ACC112 (cell line): ENCODE measurements at regions not wholly inside any gene's neighbourhood (a gene's known extent, or its start where the extent isn't known, plus 50 kb on each side); places are given as distances from the start of the nearest gene placed in this dataset.
"Not testable (repeated sequence)": the region's sequence is repeated elsewhere in the genome, so short reads cannot be mapped to it uniquely, and the experiment has no call there.

Experiments
- H2AFZ ChIP-seq: fragments of 200-600 bp; sonication (generic); one replicate; pipeline ENCODE4 v1.6.0; 2017; ENCODE audit warnings: antibody characterized with exemption, low read length; ENCODE audit not compliant: unreplicated experiment
- H3K27ac ChIP-seq: fragments of 200-600 bp; sonication (generic); 2 replicates; pipeline ENCODE4 v1.5.1; 2014; ENCODE audit warnings: low read depth, mild to moderate bottlenecking, antibody characterized with exemption, low read length, moderate library complexity
- H3K27me3 ChIP-seq: fragments of 200-600 bp; sonication (generic); 2 replicates; pipeline ENCODE4 v1.6.1; 2014; ENCODE audit warnings: mild to moderate bottlenecking, antibody characterized with exemption, low read length, moderate library complexity, mixed read lengths; ENCODE audit not compliant: insufficient read depth
- H3K36me3 ChIP-seq: fragments of 200-600 bp; sonication (generic); 2 replicates; pipeline ENCODE4 v1.6.1; 2016; ENCODE audit warnings: mild to moderate bottlenecking, antibody characterized with exemption, low read length, moderate library complexity, mixed read lengths; ENCODE audit not compliant: insufficient read depth
- H3K4me1 ChIP-seq: fragments of 200-600 bp; sonication (generic); one replicate; pipeline ENCODE4 v1.6.1; 2016; ENCODE audit warnings: low read length, mixed read lengths; ENCODE audit not compliant: insufficient read depth, unreplicated experiment, control insufficient read depth
- H3K4me3 ChIP-seq: fragments of 200-600 bp; sonication (generic); 2 replicates; pipeline ENCODE4 v1.5.1; 2014; ENCODE audit warnings: mild to moderate bottlenecking, low read depth, low read length
- H3K79me2 ChIP-seq: fragments of 200-600 bp; sonication (generic); one replicate; pipeline ENCODE4 v1.6.0; 2016; ENCODE audit warnings: low read length; ENCODE audit not compliant: control insufficient read depth, unreplicated experiment, insufficient read depth

DNA sequence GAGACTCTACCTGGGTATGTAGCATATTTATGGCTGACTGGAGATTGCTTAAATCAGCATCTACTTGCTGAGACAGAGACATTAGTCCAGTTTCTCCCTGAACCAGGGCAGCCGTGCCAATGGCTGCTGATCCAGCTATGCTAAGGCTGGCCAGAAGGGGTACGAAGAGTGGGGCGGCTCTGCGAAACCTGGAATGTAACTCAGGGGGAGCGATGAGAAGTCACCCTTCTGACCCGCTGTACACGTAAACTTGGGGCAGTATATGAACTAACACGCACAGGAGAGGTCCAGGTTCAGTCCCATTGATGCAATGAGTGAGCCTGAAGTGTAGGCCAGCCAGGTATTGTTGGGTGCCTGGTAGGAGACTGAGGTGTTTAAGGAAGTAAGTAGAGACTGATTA is 73.7 kb downstream of the PRR15 start:
- H2AFZ ChIP-seq = no peak overlapping the region
- peaks cover 15% of the 10 kb centered on the region for H3K4me1 ChIP-seq
- no peaks in the 10 kb centered on the region for H3K79me2 ChIP-seq
- H3K27ac ChIP-seq = no peak overlapping the region
- H3K36me3 ChIP-seq = no peaks in the 10 kb centered on the region
- no peak overlapping the region for H3K4me3 ChIP-seq
- no peaks in the 10 kb centered on the region for H3K27me3 ChIP-seq

GRCh38 chr7:29638841-29639240 is 75.2 kb downstream of the PRR15 start:
- not testable (repeated sequence) for H3K36me3 ChIP-seq, H3K79me2 ChIP-seq, H3K27ac ChIP-seq, H2AFZ ChIP-seq, H3K4me3 ChIP-seq, H3K27me3 ChIP-seq
- H3K4me1 ChIP-seq = peaks cover 24% of the 10 kb centered on the region

GRCh38 chr7:29639386-29639785 is 75.8 kb downstream of the PRR15 start:
- no peaks in the 10 kb centered on the region for H3K36me3 ChIP-seq
- H3K27ac ChIP-seq = no peak overlapping the region
- H3K4me1 ChIP-seq = peaks cover 24% of the 10 kb centered on the region
- no peak overlapping the region for H2AFZ ChIP-seq
- H3K4me3 ChIP-seq = no peak overlapping the region
- H3K27me3 ChIP-seq = no peaks in the 10 kb centered on the region
- H3K79me2 ChIP-seq = no peaks in the 10 kb centered on the region

DNA sequence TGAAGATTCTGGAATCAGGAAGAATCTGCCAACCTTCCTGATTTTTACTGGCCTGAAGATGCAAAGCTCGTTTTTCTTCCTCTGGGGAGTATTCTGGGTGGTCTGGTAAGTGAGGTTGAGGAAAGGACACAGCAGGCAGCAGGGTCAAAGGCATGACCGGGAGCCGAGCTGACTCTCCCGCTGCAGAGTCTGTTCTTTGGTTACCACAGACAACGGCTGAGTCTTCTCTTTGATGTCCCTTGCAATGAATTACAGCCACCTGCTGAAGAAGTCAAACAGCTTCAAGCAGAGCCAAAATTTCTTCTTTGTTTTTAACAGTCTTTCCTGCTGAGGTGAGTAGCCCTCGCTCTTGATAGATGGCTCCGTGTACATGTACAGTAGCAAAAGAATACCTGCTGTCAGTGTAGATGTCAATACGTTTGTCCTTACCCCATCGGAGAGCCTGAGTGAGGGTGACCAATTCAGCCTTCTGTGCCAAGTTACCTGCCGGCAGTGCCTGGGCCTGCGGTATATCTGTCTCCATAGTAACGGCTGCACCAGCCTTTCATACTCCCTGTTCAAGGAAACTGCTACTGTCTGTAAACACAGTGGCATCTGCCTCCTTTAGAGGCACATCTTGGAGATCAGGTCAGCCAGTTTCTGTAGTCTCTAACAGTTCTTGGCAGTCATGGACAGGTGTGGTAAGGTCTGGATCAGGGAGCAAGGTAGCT is 76.4 kb downstream of the PRR15 start:
- Histone ChIP-seq H3K4me3 (no peak overlapping the region), H2AFZ (no peak overlapping the region), H3K4me1 (peaks cover 24% of the 10 kb centered on the region), H3K27me3 (no peaks in the 10 kb centered on the region), H3K27ac (no peak overlapping the region), H3K79me2 (no peaks in the 10 kb centered on the region), H3K36me3 (no peaks in the 10 kb centered on the region)

DNA sequence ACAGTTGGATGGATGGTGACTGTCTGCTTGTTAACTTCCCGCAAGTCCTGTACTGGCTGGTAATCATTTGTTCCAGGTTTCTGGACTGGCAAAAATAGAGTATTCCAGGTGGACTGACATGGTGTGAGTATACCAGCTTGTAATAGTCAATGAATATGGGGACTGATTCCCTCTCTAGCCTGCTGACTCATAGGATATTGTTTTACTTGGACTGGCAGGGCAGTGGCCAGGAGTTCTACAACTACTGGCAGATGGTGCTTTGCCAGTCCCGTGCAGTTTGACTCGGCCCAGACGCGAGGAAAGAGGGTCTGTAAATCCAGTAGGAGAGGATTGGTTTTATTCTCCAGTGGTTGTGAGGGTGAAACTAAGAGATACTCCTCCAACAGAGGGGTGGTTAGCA is 78.0 kb downstream of the PRR15 start:
- no peak overlapping the region for H3K27ac ChIP-seq
- H3K36me3 ChIP-seq = no peaks in the 10 kb centered on the region
- H3K79me2 ChIP-seq = no peaks in the 10 kb centered on the region
- H2AFZ ChIP-seq = no peak overlapping the region
- H3K27me3 ChIP-seq = no peaks in the 10 kb centered on the region
- peaks cover 24% of the 10 kb centered on the region for H3K4me1 ChIP-seq
- H3K4me3 ChIP-seq = no peak overlapping the region

DNA sequence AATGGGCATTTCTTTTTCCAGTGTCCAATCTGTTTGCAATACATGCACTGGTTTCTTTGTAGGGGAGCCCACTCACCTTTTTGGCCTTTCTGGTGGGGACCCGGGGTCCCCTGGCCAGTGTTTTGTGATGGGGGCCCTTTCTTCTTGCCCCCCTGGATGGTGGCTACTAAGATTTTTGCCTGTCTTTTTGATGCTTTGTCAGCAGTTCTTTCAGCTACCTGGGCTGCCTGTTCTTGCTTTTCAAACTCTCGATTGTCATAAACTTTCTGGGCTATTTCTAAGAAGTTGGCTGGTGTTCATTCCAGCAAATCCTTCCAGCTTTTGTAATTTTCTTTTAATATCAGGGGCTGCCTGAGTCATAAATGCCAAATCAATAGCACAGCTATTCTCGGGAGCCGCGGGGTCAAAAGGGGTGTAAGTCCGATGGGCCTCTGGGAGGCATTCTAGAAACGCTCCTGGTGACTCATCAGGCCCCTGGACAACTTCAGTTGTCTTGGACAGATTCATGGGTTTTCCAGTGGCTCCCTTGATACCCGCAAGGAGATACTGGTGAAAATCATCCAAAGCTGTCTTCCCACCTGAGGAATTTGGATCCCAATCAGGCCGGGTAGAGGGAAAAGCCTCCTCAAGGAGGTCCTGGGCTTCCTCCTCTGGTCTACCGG is 79.0 kb downstream of the PRR15 start:
- H3K36me3 ChIP-seq = no peaks in the 10 kb centered on the region
- H3K27ac ChIP-seq = no peak overlapping the region
- H2AFZ ChIP-seq = no peak overlapping the region
- H3K27me3 ChIP-seq = no peaks in the 10 kb centered on the region
- H3K79me2 ChIP-seq = no peaks in the 10 kb centered on the region
- no peak overlapping the region for H3K4me3 ChIP-seq
- H3K4me1 ChIP-seq = peaks cover 24% of the 10 kb centered on the region

- H3K27ac ChIP-seq = not testable (repeated sequence)
Measured at GRCh38 chr7:29646116-29646515, 82.5 kb downstream of the PRR15 start.

DNA sequence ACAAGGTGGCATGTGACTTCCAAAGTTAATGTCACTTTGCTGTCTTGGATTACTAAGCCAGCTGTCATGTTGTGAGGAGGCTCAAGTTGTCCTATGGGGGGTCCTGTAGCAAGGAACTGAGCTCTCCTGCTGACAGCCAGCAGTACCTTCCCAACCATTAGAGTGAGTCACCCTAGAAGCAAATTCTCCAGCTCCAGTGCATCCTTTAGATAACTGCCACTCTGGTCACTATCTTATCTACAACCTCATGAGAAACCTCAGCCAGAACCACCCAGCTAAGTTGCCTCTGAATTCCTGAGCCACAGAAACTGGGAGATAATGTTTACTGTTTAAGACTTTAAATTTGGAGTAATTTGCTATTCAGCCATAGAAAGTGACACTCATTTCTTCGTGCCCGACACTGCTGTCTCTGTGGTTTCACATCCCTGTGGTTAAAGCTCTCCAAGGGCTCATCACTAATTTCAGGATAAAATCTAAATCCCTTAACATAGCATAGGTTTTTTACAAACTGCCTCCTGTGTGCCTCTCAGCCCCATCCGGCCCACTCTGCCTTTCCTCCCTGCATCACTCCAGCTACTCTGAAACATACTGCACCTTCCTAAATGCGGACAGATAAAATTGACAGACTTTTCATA is 83.5 kb downstream of the PRR15 start:
- Histone ChIP-seq H3K4me1 (peaks cover 11% of the 10 kb centered on the region), H3K4me3 (no peak overlapping the region), H3K27ac (no peak overlapping the region), H3K36me3 (no peaks in the 10 kb centered on the region), H3K79me2 (no peaks in the 10 kb centered on the region), H3K27me3 (no peaks in the 10 kb centered on the region), H2AFZ (no peak overlapping the region)

More at GRCh38 chr7:29646116-29646515, 82.5 kb downstream of the PRR15 start:
- H3K4me3 ChIP-seq, H3K36me3 ChIP-seq, H3K79me2 ChIP-seq, H2AFZ ChIP-seq, H3K27me3 ChIP-seq: not testable (repeated sequence)
- H3K4me1 ChIP-seq = peaks cover 22% of the 10 kb centered on the region

DNA sequence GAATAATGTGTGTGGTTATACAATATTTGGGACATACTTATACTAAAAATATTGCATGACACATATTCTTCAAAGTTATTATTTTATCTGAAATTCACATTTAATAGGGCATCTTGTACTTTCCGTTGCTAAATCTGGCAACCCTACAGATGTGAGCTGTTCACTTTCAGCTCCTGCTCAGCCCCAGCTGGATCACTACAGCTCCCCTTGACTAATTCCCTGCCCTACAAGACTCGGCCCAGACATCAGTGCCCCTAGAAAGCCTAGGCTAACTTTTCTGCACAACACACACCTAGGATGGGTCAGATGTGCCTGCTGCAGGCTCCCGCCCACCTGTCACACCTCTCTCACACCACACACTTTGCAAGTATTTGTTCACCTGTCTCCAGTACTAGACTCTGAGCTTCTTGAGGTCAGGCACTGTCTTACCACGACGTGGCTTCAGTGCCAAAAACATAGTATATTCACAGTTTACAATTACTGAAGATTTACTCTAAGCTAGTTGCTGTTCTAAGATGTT is 84.1 kb downstream of the PRR15 start:
- H3K4me1 ChIP-seq, H3K27ac ChIP-seq, H2AFZ ChIP-seq, H3K4me3 ChIP-seq, H3K27me3 ChIP-seq, H3K79me2 ChIP-seq, H3K36me3 ChIP-seq: not testable (repeated sequence)

DNA sequence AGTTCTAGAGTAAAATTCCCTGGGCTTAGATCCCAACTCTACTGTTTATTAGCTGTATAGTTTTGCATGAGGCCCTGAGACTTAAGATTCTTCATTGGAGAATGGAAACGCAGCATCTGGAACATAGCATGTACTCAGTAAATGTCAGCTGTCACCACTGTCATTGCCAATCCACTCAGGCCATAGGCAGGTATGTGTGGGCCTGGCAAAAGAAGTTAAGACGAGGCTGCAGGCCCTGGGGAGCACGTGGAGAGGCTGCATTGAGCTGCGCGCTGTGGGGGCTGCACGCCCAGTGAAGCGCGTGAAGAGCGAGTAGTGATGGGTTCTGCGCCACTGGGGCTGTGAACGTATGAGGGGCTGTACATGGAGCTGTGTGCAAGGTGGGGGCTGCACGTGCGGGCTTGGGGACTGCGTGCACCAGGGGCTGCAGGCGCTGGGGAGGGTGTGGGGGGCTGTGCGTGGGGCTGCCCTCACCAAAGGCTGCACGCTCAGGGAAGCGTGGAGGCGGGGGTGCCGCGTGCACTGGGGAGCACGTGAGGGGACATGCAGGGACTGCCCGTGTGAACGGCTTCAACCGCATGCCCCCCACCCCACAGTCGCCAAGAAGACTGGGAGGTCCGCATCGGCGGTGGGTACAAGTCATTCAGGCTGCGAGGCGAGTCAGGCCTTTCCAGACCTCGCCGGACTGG is 85.5 kb downstream of the PRR15 start:
- Histone ChIP-seq H3K79me2 (no peaks in the 10 kb centered on the region), H3K27ac (no peak overlapping the region), H3K27me3 (no peaks in the 10 kb centered on the region), H3K36me3 (no peaks in the 10 kb centered on the region), H3K4me1 (no peaks in the 10 kb centered on the region), H2AFZ (no peak overlapping the region), H3K4me3 (no peak overlapping the region)
